NT2/D1 (cell line): ENCODE measurements at regions not wholly inside any gene's neighbourhood (a gene's known extent, or its start where the extent isn't known, plus 50 kb on each side); places are given as distances from the start of the nearest gene placed in this dataset.
A peak's percentile ranks its signal among the peaks of the same experiment; 100 is the strongest.

Experiments used
- DNase-seq: peaks from one replicate; pipeline ENCODE4 v3.0.0-alpha.2; 2011; ENCODE audit warnings: low read depth, low spot score
- H3K27me3 ChIP-seq: 2 replicates; pipeline ENCODE4 v1.6.0; 2011; ENCODE audit warnings: mild to moderate bottlenecking; ENCODE audit not compliant: insufficient read length, insufficient read depth
- H3K36me3 ChIP-seq: 2 replicates; pipeline ENCODE4 v1.6.1; 2011; ENCODE audit warnings: mild to moderate bottlenecking, low read length, mixed read lengths; ENCODE audit not compliant: insufficient read depth, insufficient read length
- H3K4me1 ChIP-seq: 2 replicates; pipeline ENCODE4 v1.5.1; 2011; ENCODE audit not compliant: insufficient read depth, insufficient read length
- H3K4me3 ChIP-seq: 2 replicates; pipeline ENCODE4 v1.5.1; 2011; ENCODE audit warnings: low read depth; ENCODE audit not compliant: insufficient read length
- H3K9ac ChIP-seq: 2 replicates; pipeline ENCODE4 v1.6.0; 2011; ENCODE audit warnings: low read depth; ENCODE audit not compliant: insufficient read length
- H3K9me3 ChIP-seq: 2 replicates; pipeline ENCODE4 v1.5.1; 2011; ENCODE audit warnings: mild to moderate bottlenecking, low read length; ENCODE audit not compliant: insufficient read depth
- SUZ12 ChIP-seq: IDR thresholded peaks from 2 replicates; pipeline ENCODE4 v1.6.1; 2011; ENCODE audit not compliant: insufficient read length, insufficient read depth; ENCODE audit errors: extremely low read depth
- YY1 ChIP-seq: IDR thresholded peaks from 2 replicates; pipeline ENCODE4 v1.6.1; 2011; ENCODE audit not compliant: insufficient read length, insufficient read depth
- ZNF274 ChIP-seq: IDR thresholded peaks from 2 replicates; pipeline ENCODE4 v1.6.1; 2011; ENCODE audit warnings: mild to moderate bottlenecking, low read depth, low read length

GRCh38 chr15:91542226-91542625 lies 311.3 kb upstream of the SLCO3A1 start:
- no peak overlapping the region for H3K4me3 ChIP-seq
- H3K27me3 ChIP-seq: no peaks in the 10 kb centered on the region
- H3K4me1 ChIP-seq: no peaks in the 10 kb centered on the region
- no peaks in the 10 kb centered on the region for H3K9me3 ChIP-seq
- no peaks in the 10 kb centered on the region for H3K36me3 ChIP-seq
- DNase-seq: no peak
- H3K9ac ChIP-seq: no peak overlapping the region
- TF ChIP-seq ZNF274: no peak
- TF ChIP-seq SUZ12: no peak
- no peak for TF ChIP-seq YY1

DNA sequence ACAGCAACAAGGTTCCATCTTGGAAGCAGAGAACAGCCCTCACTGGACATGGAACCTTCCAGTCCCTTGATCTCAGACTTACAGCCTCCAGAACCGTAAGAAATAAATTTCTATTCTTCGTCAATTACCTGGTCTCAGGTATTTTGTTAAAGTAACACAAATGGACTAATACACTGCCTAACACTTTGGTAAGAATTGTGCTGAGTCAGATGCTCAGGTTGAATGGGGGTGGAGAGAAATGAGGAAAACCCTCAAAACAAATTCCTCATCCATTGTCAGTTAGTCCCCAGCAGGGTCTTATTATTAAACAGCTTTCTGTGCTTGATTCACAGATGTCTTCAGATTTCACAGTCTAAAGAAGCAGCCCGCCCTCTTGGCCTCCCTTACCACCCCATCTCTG lies 306.2 kb upstream of the SLCO3A1 start:
- Histone ChIP-seq H3K4me1 (no peaks in the 10 kb centered on the region), H3K4me3 (no peak overlapping the region), H3K9ac (no peak overlapping the region), H3K36me3 (no peaks in the 10 kb centered on the region), H3K9me3 (no peaks in the 10 kb centered on the region), H3K27me3 (no peaks in the 10 kb centered on the region)
- no peak for DNase-seq
- TF ChIP-seq ZNF274 (no peak), SUZ12 (no peak), YY1 (no peak)

- Histone ChIP-seq H3K9ac (no peak overlapping the region), H3K4me1 (no peaks in the 10 kb centered on the region), H3K27me3 (no peaks in the 10 kb centered on the region), H3K36me3 (no peaks in the 10 kb centered on the region), H3K4me3 (no peak overlapping the region), H3K9me3 (no peaks in the 10 kb centered on the region)
- TF ChIP-seq ZNF274 (no peak), YY1 (no peak), SUZ12 (no peak)
- DNase-seq: no peak
Measured at GRCh38 chr15:91548549-91548948, 305.0 kb upstream of the SLCO3A1 start.

DNA sequence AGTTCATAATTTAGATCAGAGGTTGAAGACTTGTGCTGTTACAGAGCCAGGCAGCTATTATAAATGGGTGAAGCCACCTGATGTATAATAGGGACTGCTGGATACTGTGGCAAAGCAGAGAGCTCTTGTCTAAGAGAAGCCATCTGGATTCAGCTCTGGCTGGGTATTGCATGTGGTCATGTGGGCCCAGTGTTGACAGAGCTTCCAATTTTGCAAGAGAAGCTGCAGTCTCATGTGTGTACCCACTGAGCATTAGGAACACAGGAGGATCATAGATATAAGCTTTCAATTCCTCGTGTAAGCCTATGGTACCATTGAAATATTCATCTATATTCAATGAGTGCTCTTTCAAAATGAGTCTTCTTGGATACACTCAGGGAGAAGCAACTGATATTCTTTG lies 303.9 kb upstream of the SLCO3A1 start:
- TF ChIP-seq SUZ12: no peak
- no peak for TF ChIP-seq ZNF274
- TF ChIP-seq YY1: no peak
- no peaks in the 10 kb centered on the region for H3K9me3 ChIP-seq

DNA sequence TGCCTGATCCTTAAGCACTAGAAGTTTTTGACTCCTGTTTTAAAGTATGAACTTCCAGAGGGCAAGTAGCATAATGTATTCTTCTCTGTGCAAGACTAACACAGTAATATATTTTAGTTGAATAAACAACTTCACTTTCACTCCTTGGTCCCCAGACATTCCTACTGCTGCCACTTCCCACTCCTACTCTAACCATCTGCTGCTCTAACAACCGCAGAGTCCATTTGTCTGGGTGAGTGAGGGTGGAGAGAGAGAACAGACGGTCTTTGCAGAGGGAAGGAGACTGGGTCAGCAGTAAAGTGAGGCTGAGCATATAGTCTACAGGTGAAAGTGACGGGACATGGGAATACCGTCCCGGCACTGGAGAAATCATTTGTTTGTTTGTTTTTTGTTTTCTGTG lies 301.0 kb upstream of the SLCO3A1 start:
- TF ChIP-seq SUZ12 (no peak), YY1 (no peak), ZNF274 (no peak)
- no peak for DNase-seq
- Histone ChIP-seq H3K4me1 (no peaks in the 10 kb centered on the region), H3K27me3 (no peaks in the 10 kb centered on the region), H3K9me3 (no peaks in the 10 kb centered on the region; the same call in 1 of the 2 replicates), H3K9ac (no peak overlapping the region), H3K4me3 (no peak overlapping the region), H3K36me3 (no peaks in the 10 kb centered on the region)

More for the DNA sequence above, 303.9 kb upstream of the SLCO3A1 start:
- H3K27me3 ChIP-seq: no peaks in the 10 kb centered on the region
- H3K4me3 ChIP-seq: no peak overlapping the region
- no peaks in the 10 kb centered on the region for H3K4me1 ChIP-seq
- DNase-seq: no peak
- no peaks in the 10 kb centered on the region for H3K36me3 ChIP-seq
- no peak overlapping the region for H3K9ac ChIP-seq

DNA sequence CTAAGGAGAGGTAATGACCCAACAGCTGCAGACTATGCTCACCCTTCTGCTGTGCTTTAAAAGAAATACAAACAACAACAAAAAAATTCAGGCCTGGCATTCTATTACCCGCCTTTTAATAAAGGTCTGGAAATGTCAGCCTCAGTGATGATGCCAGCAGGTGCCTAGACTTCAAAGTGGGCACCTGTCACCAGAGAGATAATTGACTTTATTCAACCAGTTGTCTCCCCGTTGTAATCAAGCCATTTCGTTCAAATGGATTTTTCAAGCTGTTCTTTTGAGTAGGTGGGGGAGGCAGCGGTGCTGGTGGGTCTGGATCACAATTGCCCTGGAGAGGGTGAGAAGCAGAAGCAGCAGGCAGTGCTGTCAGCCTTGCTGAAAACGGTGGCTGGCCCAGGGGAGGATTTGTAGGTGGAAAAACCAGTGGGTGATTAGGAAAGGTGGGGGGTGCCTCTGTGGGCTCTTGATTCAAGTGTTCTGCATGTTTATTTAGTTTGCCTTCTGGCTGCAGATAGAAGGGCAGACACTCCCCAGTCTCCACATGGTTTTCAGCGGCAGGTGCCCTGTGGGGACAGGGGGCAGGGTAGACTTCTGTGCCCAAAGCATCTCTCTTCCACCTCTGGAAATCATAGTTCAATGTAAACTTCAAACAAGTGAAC lies 300.2 kb upstream of the SLCO3A1 start:
- H3K9ac ChIP-seq: no peak overlapping the region
- no peak for DNase-seq

DNA sequence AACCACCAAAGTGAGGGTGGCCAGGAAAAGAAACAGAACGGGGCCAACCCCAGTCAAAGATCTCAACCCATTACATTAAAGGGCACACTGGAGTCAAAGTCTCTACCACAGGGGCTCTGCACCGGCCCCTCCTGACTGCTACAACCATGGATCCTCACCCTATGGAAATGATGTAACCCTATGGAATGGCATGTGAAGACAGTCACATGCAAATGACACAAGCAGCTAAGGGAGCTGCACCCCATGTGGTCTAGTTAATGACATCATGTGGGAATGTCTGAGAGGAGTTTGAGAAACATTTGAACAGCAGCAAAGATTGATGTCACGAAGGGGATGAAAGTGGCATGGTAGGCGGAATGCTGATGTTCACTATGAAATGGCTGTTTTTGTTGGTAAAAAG lies 298.2 kb upstream of the SLCO3A1 start:
- peak; percentile 67 for DNase-seq
- TF ChIP-seq SUZ12: no peak
- H3K9ac ChIP-seq: no peak overlapping the region
- H3K4me1 ChIP-seq: no peaks in the 10 kb centered on the region
- H3K36me3 ChIP-seq: no peaks in the 10 kb centered on the region
- H3K4me3 ChIP-seq: no peak overlapping the region
- no peaks in the 10 kb centered on the region for H3K27me3 ChIP-seq
- no peaks in the 10 kb centered on the region; the same call in 1 of the 2 replicates for H3K9me3 ChIP-seq

More for the DNA sequence above, 300.2 kb upstream of the SLCO3A1 start:
- Histone ChIP-seq H3K9me3 (no peaks in the 10 kb centered on the region; the same call in 1 of the 2 replicates), H3K4me3 (no peak overlapping the region), H3K27me3 (no peaks in the 10 kb centered on the region), H3K36me3 (no peaks in the 10 kb centered on the region), H3K4me1 (no peaks in the 10 kb centered on the region)
- TF ChIP-seq ZNF274: no peak
- TF ChIP-seq YY1: no peak
- no peak for TF ChIP-seq SUZ12
